NCI-H128 (cell line): ENCODE measurements at regions not wholly inside any gene's neighbourhood (a gene's known extent, or its start where the extent isn't known, plus 50 kb on each side); places are given as distances from the start of the nearest gene placed in this dataset.

Experiments
- DNase-seq: peaks from one replicate; lab custom pipeline; 2025; ENCODE audit not compliant: unreplicated experiment; lab: John Stamatoyannopoulos, UW

DNA sequence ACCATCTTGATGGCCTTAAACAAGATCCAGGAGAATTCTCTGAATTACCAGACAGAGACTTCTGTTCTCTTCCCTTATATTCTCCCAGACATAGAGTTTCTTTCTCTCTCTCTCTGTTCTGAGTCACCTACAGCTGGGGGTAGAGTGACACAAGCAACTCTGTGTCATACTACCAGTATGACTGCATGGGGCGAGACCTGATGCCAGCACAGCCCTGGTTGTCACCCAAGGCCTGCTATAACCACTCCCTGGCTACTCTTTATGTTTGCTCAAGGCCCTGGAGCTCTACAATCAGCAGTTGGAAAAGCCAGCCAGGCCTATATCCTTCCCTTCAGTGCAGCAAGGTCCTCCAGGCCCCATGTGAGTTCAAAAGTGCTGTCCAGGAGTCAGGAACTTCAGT is 114.2 kb upstream of the TENT5D start:
- no peak for DNase-seq

DNA sequence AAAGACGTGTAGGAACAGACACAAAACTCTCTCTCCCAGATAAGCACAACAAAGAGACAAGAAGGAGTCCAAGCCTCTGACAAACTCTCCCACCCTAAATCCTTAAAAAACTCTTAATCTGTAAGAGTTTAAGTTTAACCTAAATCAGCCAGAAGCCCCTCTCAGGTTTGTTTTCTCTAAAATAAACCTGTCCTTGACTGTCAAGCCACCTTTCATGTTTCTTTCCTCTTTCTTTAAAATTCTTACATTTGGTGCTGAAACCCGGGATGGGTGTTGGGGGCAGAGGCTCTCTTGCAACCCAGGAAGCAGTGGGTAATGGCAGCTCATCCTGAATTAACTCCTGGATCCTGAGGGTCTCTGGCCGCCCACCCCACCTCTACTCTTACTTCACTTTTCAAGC is 107.8 kb upstream of the TENT5D start:
- no peak for DNase-seq

DNA sequence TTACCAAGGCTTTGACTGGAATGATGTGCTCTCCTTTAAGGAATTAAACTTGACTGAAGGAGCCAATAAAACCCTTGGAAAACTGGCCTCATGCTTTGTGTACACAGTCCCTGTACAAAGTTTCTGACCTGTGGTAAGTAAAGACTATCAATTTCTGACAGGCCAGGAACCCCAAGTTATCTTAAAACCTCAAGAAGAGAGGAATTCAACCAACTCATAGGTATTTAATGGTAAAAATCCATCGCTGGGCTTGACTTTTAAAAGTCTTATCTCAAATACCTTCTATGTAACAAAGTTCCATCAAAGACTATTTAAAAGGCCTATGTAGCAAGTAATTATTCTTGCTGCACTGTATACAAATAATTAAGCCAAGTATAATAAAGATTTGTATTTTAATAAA is 103.7 kb upstream of the TENT5D start:
- no peak for DNase-seq

DNA sequence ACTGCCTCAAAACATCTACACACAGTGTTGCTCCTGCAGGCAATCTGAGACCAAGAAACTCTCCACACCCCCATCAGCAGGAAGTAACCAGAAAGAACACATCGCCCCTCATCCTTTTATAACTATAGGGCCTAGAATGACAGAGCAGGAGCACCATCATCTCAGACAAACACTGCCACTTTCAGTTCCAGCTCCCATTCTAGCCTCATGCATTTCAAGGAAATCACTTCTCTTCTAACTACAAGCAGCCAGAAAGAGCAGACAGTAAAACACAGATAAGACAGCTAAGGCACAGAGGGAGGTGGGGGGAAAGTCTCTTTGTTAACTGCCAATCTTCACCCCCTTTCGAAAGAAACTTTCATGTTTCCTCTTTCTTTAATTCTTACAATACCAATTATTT is 102.6 kb upstream of the TENT5D start:
- no peak for DNase-seq

DNA sequence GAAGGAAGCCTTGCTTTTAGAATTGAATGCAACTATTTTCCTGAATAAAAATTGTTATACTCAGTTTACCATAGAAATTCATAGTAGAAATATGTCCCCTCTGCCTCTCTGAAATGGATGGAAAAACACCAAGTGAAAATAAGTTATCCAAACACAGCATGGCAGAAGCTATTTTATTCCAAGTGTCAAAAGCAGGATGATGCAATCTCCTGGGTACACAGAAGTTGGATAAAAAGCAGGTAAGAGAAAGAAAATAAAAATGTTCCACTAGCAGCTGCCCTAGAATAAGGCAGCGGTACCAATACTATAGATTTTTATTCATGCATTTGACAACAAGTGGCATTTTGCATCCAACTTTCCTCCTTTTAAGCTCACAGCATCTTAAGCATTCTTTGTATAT is 89.0 kb upstream of the TENT5D start:
- no peak for DNase-seq

DNA sequence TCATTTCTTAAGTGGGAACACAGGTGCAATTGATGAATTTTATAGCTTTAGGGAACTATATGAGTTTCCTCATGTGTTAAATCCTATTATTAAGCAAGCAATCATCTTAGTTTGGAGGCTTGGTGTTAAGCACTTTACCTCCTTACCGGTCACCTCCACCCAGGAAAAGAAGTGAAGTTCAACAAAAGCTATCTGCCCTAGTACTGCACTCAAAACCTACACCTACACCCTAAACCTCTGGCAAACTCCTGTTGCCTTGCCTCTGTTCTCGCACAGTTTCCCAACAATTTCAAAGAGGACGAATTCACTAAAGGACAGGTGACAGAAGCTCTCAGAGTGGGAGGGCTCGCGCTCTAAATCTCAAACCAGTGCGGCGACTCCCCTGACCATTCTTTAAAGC is 85.7 kb upstream of the TENT5D start:
- DNase-seq, result no peak

DNA sequence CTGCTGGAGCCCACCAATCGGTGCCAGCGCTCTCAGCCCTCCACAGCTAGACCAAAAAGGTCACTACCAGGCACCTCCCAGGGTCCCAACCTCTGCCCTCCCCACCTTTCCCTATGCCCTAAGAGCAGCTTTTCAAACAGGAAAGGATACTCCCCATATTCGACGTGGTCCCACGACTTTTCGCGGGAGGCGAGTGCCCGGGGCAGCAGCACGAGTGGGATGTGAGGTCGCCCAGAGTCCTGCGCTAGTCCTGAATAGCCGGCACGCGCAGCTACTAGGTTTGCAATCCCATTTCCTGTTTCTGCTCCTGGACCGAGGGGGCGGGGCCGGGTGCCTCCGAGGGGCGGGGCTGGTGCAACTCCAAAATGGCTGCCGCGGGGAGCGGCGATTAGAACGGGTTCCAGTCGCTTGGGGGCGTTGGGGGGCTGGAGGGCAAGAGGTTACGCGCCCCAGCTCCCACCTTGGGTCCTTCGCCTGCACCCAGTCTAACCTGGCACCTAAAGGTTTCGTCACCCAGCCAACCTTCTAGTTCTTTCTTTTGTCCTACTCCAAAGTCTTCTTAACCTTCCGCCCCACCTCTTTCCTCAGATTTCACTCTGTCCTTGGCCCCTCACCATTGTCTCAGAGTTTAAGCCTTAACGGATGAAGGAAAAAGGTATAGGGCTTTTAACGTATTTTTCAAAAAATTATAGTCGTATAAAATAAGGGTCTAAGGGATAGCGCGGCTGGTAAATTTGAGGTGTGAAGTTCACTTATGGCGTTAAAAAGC is 85.0 kb upstream of the TENT5D start:
- DNase-seq, result no peak

DNA sequence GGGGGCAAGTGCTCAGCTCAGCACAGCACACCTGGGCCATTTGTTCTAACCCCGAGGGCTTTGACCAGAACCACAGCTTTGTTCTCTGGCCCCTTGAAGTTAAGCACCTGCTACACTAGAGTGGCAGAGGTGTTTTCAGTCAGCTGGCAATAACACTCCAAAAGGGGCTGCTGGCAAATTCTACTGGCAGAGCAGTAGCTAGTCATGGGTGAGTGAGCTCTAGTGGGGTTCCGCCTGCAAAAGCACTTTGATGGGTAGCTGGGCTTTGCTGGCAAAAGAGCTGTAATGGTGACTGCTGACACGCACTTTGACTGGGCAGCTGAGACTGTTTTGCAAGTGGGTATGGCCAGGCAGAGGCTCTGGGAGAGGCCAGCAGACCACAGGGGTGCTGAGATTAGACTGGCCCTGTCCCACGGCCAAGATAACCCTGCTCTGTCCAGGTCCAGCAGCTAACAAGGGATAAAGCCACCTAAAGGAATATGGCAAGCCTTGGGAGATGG is 65.2 kb upstream of the TENT5D start:
- DNase-seq, result peak; percentile 70
